MCF 10A (cell line): ENCODE measurements at regions not wholly inside any gene's neighbourhood (a gene's known extent, or its start where the extent isn't known, plus 50 kb on each side); places are given as distances from the start of the nearest gene placed in this dataset.

Experiments
- BruUV-seq: library from RNA; stranded (reverse); fragments of 400-500 nt; replicated peaks from 2 replicates; lab custom pipeline; 2021; lab: Mats Ljungman, UMichigan
- CTCF ChIA-PET: fragments of 300-600 bp; sonication (Branson Sonifier 250); formaldehyde crosslinking; extraction: SDS; loops from one replicate; lab custom pipeline; 2021; ENCODE audit warnings: antibody characterized with exemption, inconsistent platforms; lab: Yijun Ruan, JAX
- POLR2A ChIA-PET: fragments of 300-600, 350-650 bp; sonication (Branson Sonifier 250); formaldehyde crosslinking; extraction: SDS; loops from one replicate; lab custom pipeline; 2020; ENCODE audit warnings: antibody characterized with exemption, inconsistent platforms; lab: Yijun Ruan, JAX
- DNase-seq: peaks from one replicate; pipeline ENCODE4 v3.0.0-alpha.2; 2018; ENCODE audit not compliant: unreplicated experiment
- H3K27ac Mint-ChIP-seq: one replicate; pipeline ENCODE4 v1.8.0; 2022; ENCODE audit warnings: mild to moderate bottlenecking, low read depth, mixed read lengths; ENCODE audit not compliant: unreplicated experiment
- H3K27me3 Mint-ChIP-seq: one replicate; pipeline ENCODE4 v1.8.0; 2022; ENCODE audit warnings: mixed read lengths; ENCODE audit not compliant: insufficient read depth, unreplicated experiment
- H3K36me3 Mint-ChIP-seq: one replicate; pipeline ENCODE4 v1.8.0; 2022; ENCODE audit warnings: mild to moderate bottlenecking, moderate library complexity, mixed read lengths; ENCODE audit not compliant: insufficient read depth, unreplicated experiment
- H3K4me1 Mint-ChIP-seq: one replicate; pipeline ENCODE4 v1.8.0; 2022; ENCODE audit warnings: mixed read lengths; ENCODE audit not compliant: insufficient read depth, unreplicated experiment
- H3K4me3 Mint-ChIP-seq: one replicate; pipeline ENCODE4 v1.8.0; 2022; ENCODE audit warnings: mild to moderate bottlenecking, moderate library complexity, mixed read lengths; ENCODE audit not compliant: unreplicated experiment
- H3K9me3 Mint-ChIP-seq: one replicate; pipeline ENCODE4 v1.8.0; 2022; ENCODE audit warnings: mixed read lengths; ENCODE audit not compliant: unreplicated experiment
- intact Hi-C: fragments of 100-400 bp; cut with micrococcal nuclease; formaldehyde crosslinking; loops from 2 replicates; pipeline ENCODE4 v1.14.1; 2022
- TF ChIP-seq, protein P1 (sequence below): fragments of 200-600 bp; IDR thresholded peaks from one replicate; pipeline ENCODE4 v1.8.0; 2022; ENCODE audit warnings: antibody characterized with exemption, mild to moderate bottlenecking; ENCODE audit not compliant: unreplicated experiment

DNA sequence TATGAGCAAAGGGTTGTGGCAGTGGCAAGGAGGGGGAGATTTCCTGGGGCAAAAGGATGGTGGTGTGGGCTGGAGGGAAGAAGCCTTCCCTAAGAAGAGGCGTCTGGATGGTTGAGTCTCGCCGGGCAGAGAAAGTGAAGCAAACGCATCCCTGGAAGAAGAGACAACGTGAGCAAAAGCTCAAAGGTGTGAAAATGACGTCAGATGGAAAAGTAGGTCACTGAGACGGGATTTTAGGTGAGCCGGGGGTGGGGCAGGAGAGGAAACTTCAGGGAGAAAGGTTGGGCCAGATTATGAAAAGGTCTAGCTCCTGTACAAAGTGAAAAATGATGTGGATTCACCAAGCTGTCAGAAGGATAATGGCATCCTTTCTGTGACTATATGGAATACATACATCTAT is 95.3 kb upstream of the KCNE2 start:
- Mint-ChIP-seq H3K27ac (no peak overlapping the region), H3K4me1 (no peaks in the 10 kb centered on the region), H3K9me3 (peaks cover 4% of the 10 kb centered on the region), H3K27me3 (peaks cover 41% of the 10 kb centered on the region), H3K36me3 (peaks cover 5% of the 10 kb centered on the region), H3K4me3 (no peak overlapping the region)
- TF ChIP-seq, protein P1, sequence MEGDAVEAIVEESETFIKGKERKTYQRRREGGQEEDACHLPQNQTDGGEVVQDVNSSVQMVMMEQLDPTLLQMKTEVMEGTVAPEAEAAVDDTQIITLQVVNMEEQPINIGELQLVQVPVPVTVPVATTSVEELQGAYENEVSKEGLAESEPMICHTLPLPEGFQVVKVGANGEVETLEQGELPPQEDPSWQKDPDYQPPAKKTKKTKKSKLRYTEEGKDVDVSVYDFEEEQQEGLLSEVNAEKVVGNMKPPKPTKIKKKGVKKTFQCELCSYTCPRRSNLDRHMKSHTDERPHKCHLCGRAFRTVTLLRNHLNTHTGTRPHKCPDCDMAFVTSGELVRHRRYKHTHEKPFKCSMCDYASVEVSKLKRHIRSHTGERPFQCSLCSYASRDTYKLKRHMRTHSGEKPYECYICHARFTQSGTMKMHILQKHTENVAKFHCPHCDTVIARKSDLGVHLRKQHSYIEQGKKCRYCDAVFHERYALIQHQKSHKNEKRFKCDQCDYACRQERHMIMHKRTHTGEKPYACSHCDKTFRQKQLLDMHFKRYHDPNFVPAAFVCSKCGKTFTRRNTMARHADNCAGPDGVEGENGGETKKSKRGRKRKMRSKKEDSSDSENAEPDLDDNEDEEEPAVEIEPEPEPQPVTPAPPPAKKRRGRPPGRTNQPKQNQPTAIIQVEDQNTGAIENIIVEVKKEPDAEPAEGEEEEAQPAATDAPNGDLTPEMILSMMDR, result no peak
- DNase-seq, result no peak
- intact Hi-C loops, result no loop called here
- BruUV-seq, result no TSS peak
- ChIA-PET POLR2A (no interaction called here), CTCF (interaction anchor here (0.7 kb wide), 1 partner anchor 185 kb away, joined by 3 read pairs; no protein-coding TSS in a partner anchor)

DNA sequence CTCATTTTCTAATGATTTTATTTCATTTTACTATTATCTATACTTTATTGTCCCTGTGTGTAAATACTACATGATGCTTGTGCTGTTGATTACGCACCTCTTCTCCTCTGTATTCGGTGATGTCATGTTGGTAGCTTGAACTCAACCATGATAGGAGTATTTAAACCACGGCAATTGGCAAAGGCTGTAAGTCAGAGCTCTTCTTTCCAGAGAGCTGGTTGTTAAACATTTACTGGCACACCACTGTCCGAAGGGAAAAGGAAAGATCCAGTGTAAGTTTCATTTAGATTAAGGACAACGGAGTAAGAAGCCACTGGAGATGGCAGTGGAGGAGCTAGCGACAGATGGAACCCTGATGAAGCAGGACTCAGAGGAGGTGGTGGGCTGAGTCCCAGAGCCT is 93.4 kb upstream of the KCNE2 start:
- Mint-ChIP-seq H3K27ac (no peak overlapping the region), H3K36me3 (peaks cover 5% of the 10 kb centered on the region), H3K4me3 (no peak overlapping the region), H3K9me3 (no peaks in the 10 kb centered on the region), H3K4me1 (peaks cover 6% of the 10 kb centered on the region), H3K27me3 (peaks cover 50% of the 10 kb centered on the region)
- no peak for DNase-seq
- BruUV-seq, result no TSS peak
- POLR2A ChIA-PET, result no interaction called here
- intact Hi-C loops, result no loop called here
- TF ChIP-seq, protein P1, result no peak
- CTCF ChIA-PET, result interaction anchor here (0.6 kb wide), 1 partner anchor 84 kb away, joined by 3 read pairs; no protein-coding TSS in a partner anchor

DNA sequence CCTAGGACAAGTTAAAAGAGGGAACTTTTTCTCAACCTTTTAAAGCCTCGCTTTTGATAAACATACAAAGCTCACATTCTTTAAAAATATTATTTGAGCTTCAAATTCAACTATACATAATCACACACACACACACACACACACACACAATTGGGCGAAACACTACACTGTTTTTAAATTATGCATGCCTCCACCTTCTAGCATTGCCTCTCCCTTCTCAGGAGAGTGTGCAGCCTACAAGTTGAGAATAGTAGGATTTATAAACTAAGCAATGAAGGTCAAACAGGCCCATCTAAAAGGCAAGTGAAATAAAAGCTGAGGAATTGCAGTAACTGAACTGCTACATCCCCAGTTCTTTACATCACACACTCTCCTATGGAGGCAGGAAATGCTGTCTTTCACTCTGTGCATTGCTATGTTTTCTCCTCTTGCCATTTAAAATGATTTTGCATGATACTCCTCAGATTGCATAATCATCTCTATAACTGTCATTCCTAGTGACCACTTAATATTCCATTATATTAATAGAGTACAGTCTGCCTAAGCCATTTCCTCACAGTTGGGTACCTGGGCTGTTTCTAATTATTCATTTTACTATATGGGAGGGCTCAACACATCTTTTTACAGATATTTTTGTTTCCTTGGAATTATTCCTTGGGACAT is 92.5 kb upstream of the KCNE2 start:
- Mint-ChIP-seq H3K27ac (no peak overlapping the region), H3K4me1 (peaks cover 6% of the 10 kb centered on the region), H3K36me3 (peaks cover 5% of the 10 kb centered on the region), H3K4me3 (no peak overlapping the region), H3K9me3 (no peaks in the 10 kb centered on the region), H3K27me3 (peaks cover 50% of the 10 kb centered on the region)
- intact Hi-C loops, result no loop called here
- CTCF ChIA-PET, result interaction anchor here (0.6 to 0.7 kb wide), 2 partner anchors 83 to 197 kb away, joined by 3 read pairs; no protein-coding TSS in a partner anchor
- TF ChIP-seq, protein P1, result no peak
- DNase-seq, result no peak
- no TSS peak for BruUV-seq
- POLR2A ChIA-PET, result interaction anchor here (0.7 kb wide), 2 partner anchors 113 to 244 kb away, joined by 3 to 4 read pairs; no protein-coding TSS in a partner anchor

DNA sequence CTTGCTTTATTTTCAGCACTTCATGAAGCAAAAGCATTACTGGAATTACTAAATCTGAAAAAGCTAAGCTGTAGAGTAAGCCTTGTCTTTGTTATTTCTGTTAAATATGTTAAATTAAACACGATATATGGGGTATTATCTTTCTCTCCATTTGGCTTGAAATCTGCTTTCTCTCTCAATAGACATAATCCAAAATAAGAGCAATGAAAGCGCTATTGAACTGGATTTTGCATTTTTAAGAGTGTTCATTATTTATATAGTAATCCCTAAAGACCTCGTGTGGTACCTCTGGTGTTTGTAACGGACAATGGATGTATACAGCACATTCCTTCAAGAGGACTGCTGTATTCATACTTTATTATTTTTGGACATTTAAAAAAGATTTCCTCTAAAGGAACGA is 91.5 kb upstream of the KCNE2 start:
- no TSS peak for BruUV-seq
- Mint-ChIP-seq H3K36me3 (peaks cover 5% of the 10 kb centered on the region), H3K27me3 (peaks cover 50% of the 10 kb centered on the region), H3K4me1 (peaks cover 6% of the 10 kb centered on the region), H3K9me3 (no peaks in the 10 kb centered on the region), H3K4me3 (no peak overlapping the region), H3K27ac (no peak overlapping the region)
- ChIA-PET CTCF (interaction anchor here (0.7 kb wide), 1 partner anchor 198 kb away, joined by 3 read pairs; no protein-coding TSS in a partner anchor), POLR2A (no interaction called here)
- TF ChIP-seq, protein P1, result no peak
- intact Hi-C loops, result no loop called here
- DNase-seq, result no peak
